ENCODE measurements at regions not wholly inside any gene's neighbourhood (a gene's known extent, or its start where the extent isn't known, plus 50 kb on each side); places are given as distances from the start of the nearest gene placed in this dataset.

GRCh38 chr5:107808671-107809137, 138.0 kb upstream of the EFNA5 start:
- TF ChIP-seq CTCF (IDR thresholded peaks at IDR 0.05) = no peak
- TF ChIP-seq POLR2A (IDR thresholded peaks at IDR 0.05) = no peak
